Fibroblast of lung (primary cell): ENCODE measurements at regions not wholly inside any gene's neighbourhood (a gene's known extent, or its start where the extent isn't known, plus 50 kb on each side); places are given as distances from the start of the nearest gene placed in this dataset.

Source experiments
- DNase-seq, 2 donors: peaks; one replicate each; pipeline versions ENCODE4 v3.0.0 to v3.0.0-alpha.2; 2010; ENCODE audit warnings: low read depth in 2 of 2
- H2AFZ ChIP-seq: 2 replicates; pipeline ENCODE4 v1.5.1; 2012; ENCODE audit warnings: low read length, control low read depth, inconsistent platforms
- H3K27ac ChIP-seq: 2 replicates; pipeline ENCODE4 v1.5.1; 2011; ENCODE audit warnings: low read length, control low read depth; ENCODE audit not compliant: insufficient read depth
- H3K27me3 ChIP-seq: 2 replicates; pipeline ENCODE4 v1.5.1; 2011; ENCODE audit warnings: mild to moderate bottlenecking, low read length; ENCODE audit not compliant: control insufficient read depth, insufficient read depth
- H3K36me3 ChIP-seq: 2 replicates; pipeline ENCODE4 v1.5.1; 2011; ENCODE audit warnings: low read length; ENCODE audit not compliant: control insufficient read depth, insufficient read depth
- H3K4me1 ChIP-seq: 2 replicates; pipeline ENCODE4 v1.5.1; 2011; ENCODE audit warnings: low read length; ENCODE audit not compliant: control insufficient read depth, insufficient read depth; ENCODE audit errors: extremely low read depth
- H3K4me2 ChIP-seq: 2 replicates; pipeline ENCODE4 v1.5.1; 2011; ENCODE audit warnings: low read length, control low read depth; ENCODE audit not compliant: insufficient read depth; ENCODE audit errors: extremely low read depth
- H3K4me3 ChIP-seq, 4 experiments: fragments of 200-600 bp in 1 of 4; sonication (generic) in 1 of 4; replicated peaks in 1 of 4; 2 replicates each; pipeline ENCODE4 v1.5.1; 2011 to 2016; ENCODE audit warnings: low read length in 4 of 4, low read depth in 3 of 4, mild to moderate bottlenecking in 3 of 4, control low read depth in 2 of 4, inconsistent platforms in 1 of 4, mixed read lengths in 1 of 4; ENCODE audit not compliant: insufficient read depth in 1 of 4; ENCODE audit errors: control extremely low read depth in 1 of 4
- H3K79me2 ChIP-seq: 2 replicates; pipeline ENCODE4 v1.5.1; 2012; ENCODE audit warnings: mild to moderate bottlenecking, low read length, inconsistent platforms; ENCODE audit not compliant: control insufficient read depth, insufficient read depth
- H3K9ac ChIP-seq: 2 replicates; pipeline ENCODE4 v1.5.1; 2011; ENCODE audit warnings: mild to moderate bottlenecking, low read length, control low read depth; ENCODE audit not compliant: insufficient read depth
- H3K9me3 ChIP-seq: 2 replicates; pipeline ENCODE4 v1.5.1; 2012; ENCODE audit warnings: low read depth, low read length; ENCODE audit not compliant: control insufficient read depth, insufficient read depth
- H4K20me1 ChIP-seq: 2 replicates; pipeline ENCODE4 v1.5.1; 2011; ENCODE audit warnings: low read length; ENCODE audit not compliant: control insufficient read depth, insufficient read depth; ENCODE audit errors: extremely low read depth
- EZH2 ChIP-seq: IDR thresholded peaks from 2 replicates; pipeline ENCODE4 v1.5.1; 2012; ENCODE audit warnings: low read length, control low read depth, mild to moderate bottlenecking; ENCODE audit errors: missing control alignments
- TF ChIP-seq, protein P1 (sequence below), 2 donors: IDR thresholded peaks in 1 of 2; conservative IDR thresholded peaks in 1 of 2; 1 replicate in 1 of 2; 2 replicates in 1 of 2; pipeline ENCODE4 v1.5.1; 2011 to 2012; ENCODE audit warnings: low read length in 2 of 2, control low read depth in 1 of 2, inconsistent platforms in 1 of 2, low read depth in 1 of 2, mild to moderate bottlenecking in 1 of 2

DNA sequence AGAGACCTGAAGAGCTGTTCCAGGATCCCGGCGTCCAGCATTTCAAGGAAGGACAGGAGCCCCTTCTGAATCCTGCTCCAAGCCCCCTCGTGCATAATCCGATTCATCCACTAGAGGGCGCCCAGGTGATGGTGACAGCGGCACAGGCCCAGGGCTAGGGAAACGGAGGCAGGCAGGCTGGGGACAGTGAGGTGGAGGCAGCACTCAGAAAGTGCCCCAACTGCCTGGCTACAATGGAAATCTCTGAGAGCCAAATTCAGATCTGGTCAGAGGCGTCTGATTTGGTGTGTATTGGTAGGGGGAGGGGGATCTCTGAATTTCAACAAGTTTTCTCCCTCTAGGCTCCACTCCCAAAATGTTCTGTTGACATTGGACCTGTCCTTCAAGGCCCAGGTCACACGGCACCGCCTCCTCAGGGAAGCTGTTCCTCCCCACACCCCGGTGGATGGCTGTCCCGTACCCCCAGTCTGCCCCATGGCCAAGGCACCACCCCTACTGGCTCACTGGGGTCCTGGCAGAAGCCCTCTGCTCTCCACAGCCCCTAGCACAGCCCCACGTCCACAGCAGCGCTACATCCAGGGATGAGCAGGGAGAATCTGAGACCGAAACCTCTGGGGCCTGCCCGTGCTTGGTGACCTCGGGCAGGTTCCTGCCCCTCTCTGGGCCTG, 142.9 kb downstream of the CRYBB2 start:
- TF ChIP-seq, protein P1, sequence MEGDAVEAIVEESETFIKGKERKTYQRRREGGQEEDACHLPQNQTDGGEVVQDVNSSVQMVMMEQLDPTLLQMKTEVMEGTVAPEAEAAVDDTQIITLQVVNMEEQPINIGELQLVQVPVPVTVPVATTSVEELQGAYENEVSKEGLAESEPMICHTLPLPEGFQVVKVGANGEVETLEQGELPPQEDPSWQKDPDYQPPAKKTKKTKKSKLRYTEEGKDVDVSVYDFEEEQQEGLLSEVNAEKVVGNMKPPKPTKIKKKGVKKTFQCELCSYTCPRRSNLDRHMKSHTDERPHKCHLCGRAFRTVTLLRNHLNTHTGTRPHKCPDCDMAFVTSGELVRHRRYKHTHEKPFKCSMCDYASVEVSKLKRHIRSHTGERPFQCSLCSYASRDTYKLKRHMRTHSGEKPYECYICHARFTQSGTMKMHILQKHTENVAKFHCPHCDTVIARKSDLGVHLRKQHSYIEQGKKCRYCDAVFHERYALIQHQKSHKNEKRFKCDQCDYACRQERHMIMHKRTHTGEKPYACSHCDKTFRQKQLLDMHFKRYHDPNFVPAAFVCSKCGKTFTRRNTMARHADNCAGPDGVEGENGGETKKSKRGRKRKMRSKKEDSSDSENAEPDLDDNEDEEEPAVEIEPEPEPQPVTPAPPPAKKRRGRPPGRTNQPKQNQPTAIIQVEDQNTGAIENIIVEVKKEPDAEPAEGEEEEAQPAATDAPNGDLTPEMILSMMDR (conservative IDR thresholded peaks at IDR 0.05 in 1 of 2, IDR thresholded peaks at IDR 0.05 in 1 of 2; ENCODE audit: low read depth in 1 of 2, low read length in 2 of 2) = peak; percentile 85 to 92
- no peak for TF ChIP-seq EZH2
- H3K36me3 ChIP-seq = peaks cover 6% of the 10 kb centered on the region
- no peaks in the 10 kb centered on the region for H4K20me1 ChIP-seq
- H2AFZ ChIP-seq = no peak overlapping the region
- no peak overlapping the region for H3K27ac ChIP-seq
- no peaks in the 10 kb centered on the region for H3K4me1 ChIP-seq
- no peaks in the 10 kb centered on the region for H3K79me2 ChIP-seq
- peak; percentile 15 to 42 for DNase-seq
- no peaks in the 10 kb centered on the region for H3K27me3 ChIP-seq
- no peak overlapping the region for H3K4me3 ChIP-seq
- no peak overlapping the region for H3K9ac ChIP-seq
- H3K9me3 ChIP-seq = no peaks in the 10 kb centered on the region
- no peak overlapping the region for H3K4me2 ChIP-seq

DNA sequence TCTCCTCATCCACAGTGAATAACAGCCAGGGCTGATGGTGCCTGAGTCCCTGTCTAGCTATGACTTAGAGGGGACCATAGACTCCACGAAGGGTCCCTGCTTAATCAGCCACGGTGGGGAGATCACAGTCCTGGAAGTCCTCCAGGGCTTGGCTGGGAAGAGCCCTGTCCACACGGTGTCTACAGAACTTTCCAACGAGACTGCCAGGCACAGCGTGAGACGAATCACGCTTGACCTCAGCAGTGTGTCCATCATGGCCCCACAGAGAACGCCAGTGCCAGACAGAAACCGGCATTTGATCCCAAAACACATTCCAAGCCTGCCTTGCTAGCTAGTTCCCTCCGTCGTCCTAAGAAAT, 143.4 kb downstream of the CRYBB2 start:
- no peaks in the 10 kb centered on the region for H3K4me1 ChIP-seq
- no peaks in the 10 kb centered on the region for H3K79me2 ChIP-seq
- H3K27ac ChIP-seq = no peak overlapping the region
- H3K4me2 ChIP-seq = no peak overlapping the region
- no peak overlapping the region for H2AFZ ChIP-seq
- no peaks in the 10 kb centered on the region for H4K20me1 ChIP-seq
- H3K27me3 ChIP-seq = no peaks in the 10 kb centered on the region
- DNase-seq = no peak
- H3K9ac ChIP-seq = no peak overlapping the region
- TF ChIP-seq, protein P1 (conservative IDR thresholded peaks at IDR 0.05 in 1 of 2, IDR thresholded peaks at IDR 0.05 in 1 of 2; ENCODE audit: low read depth in 1 of 2, low read length in 2 of 2) = no peak
- no peak for TF ChIP-seq EZH2
- H3K9me3 ChIP-seq = no peaks in the 10 kb centered on the region
- H3K36me3 ChIP-seq = peaks cover 3% of the 10 kb centered on the region
- no peak overlapping the region for H3K4me3 ChIP-seq

DNA sequence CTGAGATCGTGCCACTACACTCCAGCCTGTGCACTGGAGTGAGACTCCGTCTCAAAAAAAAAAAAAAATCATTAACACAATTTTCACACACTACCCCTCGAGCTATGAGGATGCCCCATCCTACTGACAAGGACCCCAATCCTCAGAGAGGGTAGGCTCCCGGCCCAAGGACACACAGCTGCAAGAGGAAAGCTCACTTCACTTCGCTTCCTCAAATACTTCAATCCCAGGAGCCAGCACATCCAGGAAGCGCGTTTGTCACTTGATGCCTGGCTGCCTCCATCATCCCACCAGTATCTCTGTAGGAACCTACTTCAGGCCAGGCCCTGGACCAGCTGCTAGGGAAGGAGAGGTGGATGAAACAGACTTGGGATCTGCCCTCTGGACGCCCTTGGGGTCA, 144.0 kb downstream of the CRYBB2 start:
- H3K9me3 ChIP-seq = no peaks in the 10 kb centered on the region
- no peak overlapping the region for H3K4me2 ChIP-seq
- H2AFZ ChIP-seq = no peak overlapping the region
- no peaks in the 10 kb centered on the region for H3K27me3 ChIP-seq
- H3K4me3 ChIP-seq = no peak overlapping the region
- H3K4me1 ChIP-seq = no peaks in the 10 kb centered on the region
- peaks cover under 1% of the 10 kb centered on the region for H3K36me3 ChIP-seq
- no peaks in the 10 kb centered on the region for H4K20me1 ChIP-seq
- DNase-seq = no peak
- H3K27ac ChIP-seq = no peak overlapping the region
- TF ChIP-seq, protein P1 (conservative IDR thresholded peaks at IDR 0.05 in 1 of 2, IDR thresholded peaks at IDR 0.05 in 1 of 2; ENCODE audit: low read depth in 1 of 2, low read length in 2 of 2) = no peak
- no peak for TF ChIP-seq EZH2
- H3K9ac ChIP-seq = no peak overlapping the region
- H3K79me2 ChIP-seq = no peaks in the 10 kb centered on the region
